ENCODE measurements at regions not wholly inside any gene's neighbourhood (a gene's known extent, or its start where the extent isn't known, plus 50 kb on each side); places are given as distances from the start of the nearest gene placed in this dataset.

- no peak for TF ChIP-seq CTCF (IDR thresholded peaks at IDR 0.05)
- no peak overlapping the region for H3K27ac ChIP-seq
- H3K9ac ChIP-seq (ENCODE audit: low read depth in 2 of 2, low read length in 2 of 2) = no peak overlapping the region
- H3K36me3 ChIP-seq = no peaks in the 10 kb centered on the region
- H3K4me1 ChIP-seq = no peaks in the 10 kb centered on the region
- no peak overlapping the region for H3K4me3 ChIP-seq
- H3K9me3 ChIP-seq = no peaks in the 10 kb centered on the region
- intact Hi-C loops (cut with DNase I) = no loop called here
- H3K27me3 ChIP-seq = no peaks in the 10 kb centered on the region
- no peak for DNase-seq
Observed at GRCh38 chr12:13316587-13317246, 120.2 kb downstream of the EMP1 start.

- DNase-seq = no peak
Observed at GRCh38 chr12:13313886-13314285, 117.4 kb downstream of the EMP1 start.

GRCh38 chr12:13311551-13311950 lies 115.0 kb downstream of the EMP1 start:
- no peaks in the 10 kb centered on the region for H3K9me3 ChIP-seq
- DNase-seq = no peak
- intact Hi-C loops (cut with DNase I) = no loop called here
- no peaks in the 10 kb centered on the region for H3K27me3 ChIP-seq
- no peak overlapping the region for H3K27ac ChIP-seq
- H3K4me1 ChIP-seq = no peaks in the 10 kb centered on the region
- no peak for TF ChIP-seq CTCF (IDR thresholded peaks at IDR 0.05)
- no peak overlapping the region for H3K4me3 ChIP-seq
- no peak overlapping the region for H3K9ac ChIP-seq (ENCODE audit: low read depth in 2 of 2, low read length in 2 of 2)
- H3K36me3 ChIP-seq = no peaks in the 10 kb centered on the region

More at GRCh38 chr12:13313886-13314285, 117.4 kb downstream of the EMP1 start:
- no peaks in the 10 kb centered on the region for H3K36me3 ChIP-seq
- no peaks in the 10 kb centered on the region for H3K27me3 ChIP-seq
- intact Hi-C loops (cut with DNase I) = no loop called here
- H3K4me1 ChIP-seq = no peaks in the 10 kb centered on the region
- H3K4me3 ChIP-seq = no peak overlapping the region
- no peak overlapping the region for H3K27ac ChIP-seq
- H3K9me3 ChIP-seq = no peaks in the 10 kb centered on the region
- no peak overlapping the region for H3K9ac ChIP-seq (ENCODE audit: low read depth in 2 of 2, low read length in 2 of 2)
- no peak for TF ChIP-seq CTCF (IDR thresholded peaks at IDR 0.05)

GRCh38 chr12:13307143-13307816 lies 110.8 kb downstream of the EMP1 start:
- Histone ChIP-seq H3K4me1 (no peaks in the 10 kb centered on the region), H3K4me3 (no peak overlapping the region), H3K27ac (no peak overlapping the region), H3K9me3 (no peaks in the 10 kb centered on the region), H3K9ac (ENCODE audit: low read depth in 2 of 2, low read length in 2 of 2) (no peak overlapping the region), H3K27me3 (no peaks in the 10 kb centered on the region), H3K36me3 (no peaks in the 10 kb centered on the region)
- TF ChIP-seq CTCF (IDR thresholded peaks at IDR 0.05) = no peak
- DNase-seq = no peak
- intact Hi-C loops (cut with DNase I) = no loop called here

GRCh38 chr12:13304924-13305323 lies 108.4 kb downstream of the EMP1 start:
- no peak for DNase-seq
- no peak for TF ChIP-seq CTCF (IDR thresholded peaks at IDR 0.05)
- H3K4me3 ChIP-seq = no peak overlapping the region
- H3K9ac ChIP-seq (ENCODE audit: low read depth in 2 of 2, low read length in 2 of 2) = no peak overlapping the region
- H3K36me3 ChIP-seq = no peaks in the 10 kb centered on the region
- no peaks in the 10 kb centered on the region for H3K9me3 ChIP-seq
- intact Hi-C loops (cut with DNase I) = no loop called here
- H3K27ac ChIP-seq = no peak overlapping the region
- H3K27me3 ChIP-seq = no peaks in the 10 kb centered on the region
- no peaks in the 10 kb centered on the region for H3K4me1 ChIP-seq

All from colonic mucosa (tissue), 4 donors.